Mesothelial cell of epicardium (in vitro differentiated cells): ENCODE measurements at regions not wholly inside any gene's neighbourhood (a gene's known extent, or its start where the extent isn't known, plus 50 kb on each side); places are given as distances from the start of the nearest gene placed in this dataset.

Source experiments
- DNase-seq, 2 experiments: peaks; one replicate each; pipeline ENCODE4 v3.0.0; 2021; ENCODE audit warnings: low spot score in 2 of 2; ENCODE audit not compliant: unreplicated experiment in 2 of 2
- H3K27ac Mint-ChIP-seq: 2 replicates; pipeline ENCODE4 v1.8.0; 2021; ENCODE audit warnings: mixed read lengths
- H3K27me3 Mint-ChIP-seq: 2 replicates; pipeline ENCODE4 v1.8.0; 2021; ENCODE audit warnings: low read depth, mixed read lengths
- H3K36me3 Mint-ChIP-seq: 2 replicates; pipeline ENCODE4 v1.8.0; 2021; ENCODE audit warnings: mixed read lengths
- H3K4me1 Mint-ChIP-seq: 2 replicates; pipeline ENCODE4 v1.8.0; 2021; ENCODE audit warnings: mixed read lengths
- H3K4me3 Mint-ChIP-seq: 2 replicates; pipeline ENCODE4 v1.8.0; 2021; ENCODE audit warnings: mild to moderate bottlenecking, moderate library complexity, mixed read lengths
- H3K9me3 Mint-ChIP-seq: 2 replicates; pipeline ENCODE4 v1.8.0; 2021; ENCODE audit warnings: mixed read lengths
- TF ChIP-seq, protein P1 (sequence below): fragments of 200-600 bp; sonication (generic); IDR thresholded peaks from one replicate; pipeline ENCODE4 v1.5.0; 2021; ENCODE audit warnings: antibody characterized with exemption; ENCODE audit not compliant: unreplicated experiment

- Mint-ChIP-seq H3K4me1 (peaks cover 6% of the 10 kb centered on the region), H3K36me3 (no peaks in the 10 kb centered on the region), H3K27me3 (no peaks in the 10 kb centered on the region), H3K9me3 (no peaks in the 10 kb centered on the region), H3K27ac (no peak overlapping the region), H3K4me3 (no peak overlapping the region)
- TF ChIP-seq, protein P1, sequence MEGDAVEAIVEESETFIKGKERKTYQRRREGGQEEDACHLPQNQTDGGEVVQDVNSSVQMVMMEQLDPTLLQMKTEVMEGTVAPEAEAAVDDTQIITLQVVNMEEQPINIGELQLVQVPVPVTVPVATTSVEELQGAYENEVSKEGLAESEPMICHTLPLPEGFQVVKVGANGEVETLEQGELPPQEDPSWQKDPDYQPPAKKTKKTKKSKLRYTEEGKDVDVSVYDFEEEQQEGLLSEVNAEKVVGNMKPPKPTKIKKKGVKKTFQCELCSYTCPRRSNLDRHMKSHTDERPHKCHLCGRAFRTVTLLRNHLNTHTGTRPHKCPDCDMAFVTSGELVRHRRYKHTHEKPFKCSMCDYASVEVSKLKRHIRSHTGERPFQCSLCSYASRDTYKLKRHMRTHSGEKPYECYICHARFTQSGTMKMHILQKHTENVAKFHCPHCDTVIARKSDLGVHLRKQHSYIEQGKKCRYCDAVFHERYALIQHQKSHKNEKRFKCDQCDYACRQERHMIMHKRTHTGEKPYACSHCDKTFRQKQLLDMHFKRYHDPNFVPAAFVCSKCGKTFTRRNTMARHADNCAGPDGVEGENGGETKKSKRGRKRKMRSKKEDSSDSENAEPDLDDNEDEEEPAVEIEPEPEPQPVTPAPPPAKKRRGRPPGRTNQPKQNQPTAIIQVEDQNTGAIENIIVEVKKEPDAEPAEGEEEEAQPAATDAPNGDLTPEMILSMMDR = no peak
- DNase-seq = no peak
These were observed 295.2 kb downstream of the QKI start for GRCh38 chr6:163709693-163710092.

- Mint-ChIP-seq H3K4me3 (no peak overlapping the region), H3K9me3 (no peaks in the 10 kb centered on the region), H3K4me1 (peaks cover 6% of the 10 kb centered on the region), H3K36me3 (no peaks in the 10 kb centered on the region), H3K27me3 (no peaks in the 10 kb centered on the region), H3K27ac (no peak overlapping the region)
- no peak for DNase-seq
- TF ChIP-seq, protein P1 = no peak
These were observed 294.7 kb downstream of the QKI start for GRCh38 chr6:163709255-163709654.

DNA sequence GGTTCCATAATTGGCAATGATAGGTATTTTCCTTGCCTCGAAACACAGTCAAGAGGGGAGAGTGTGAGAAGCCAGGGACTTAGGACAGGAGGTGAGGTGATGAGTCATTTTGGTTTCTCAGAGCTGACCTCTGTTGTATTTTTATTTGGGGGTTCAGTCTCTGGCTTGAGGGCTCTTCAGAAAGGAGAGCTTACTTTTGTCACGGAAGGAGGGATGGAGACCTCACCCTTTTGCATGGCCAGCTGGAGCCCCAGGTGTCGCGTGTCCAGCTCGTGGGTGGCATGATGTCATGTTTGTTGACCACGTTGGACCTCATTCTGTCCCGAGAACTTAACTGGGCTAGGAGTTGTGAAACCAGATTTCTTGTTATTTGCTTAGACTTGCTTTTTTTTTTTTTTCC is 293.9 kb downstream of the QKI start:
- Mint-ChIP-seq H3K36me3 (no peaks in the 10 kb centered on the region), H3K4me3 (no peak overlapping the region), H3K4me1 (peaks cover 6% of the 10 kb centered on the region), H3K27me3 (no peaks in the 10 kb centered on the region), H3K27ac (no peak overlapping the region), H3K9me3 (peaks cover 3% of the 10 kb centered on the region)
- TF ChIP-seq, protein P1 = no peak
- no peak for DNase-seq

DNA sequence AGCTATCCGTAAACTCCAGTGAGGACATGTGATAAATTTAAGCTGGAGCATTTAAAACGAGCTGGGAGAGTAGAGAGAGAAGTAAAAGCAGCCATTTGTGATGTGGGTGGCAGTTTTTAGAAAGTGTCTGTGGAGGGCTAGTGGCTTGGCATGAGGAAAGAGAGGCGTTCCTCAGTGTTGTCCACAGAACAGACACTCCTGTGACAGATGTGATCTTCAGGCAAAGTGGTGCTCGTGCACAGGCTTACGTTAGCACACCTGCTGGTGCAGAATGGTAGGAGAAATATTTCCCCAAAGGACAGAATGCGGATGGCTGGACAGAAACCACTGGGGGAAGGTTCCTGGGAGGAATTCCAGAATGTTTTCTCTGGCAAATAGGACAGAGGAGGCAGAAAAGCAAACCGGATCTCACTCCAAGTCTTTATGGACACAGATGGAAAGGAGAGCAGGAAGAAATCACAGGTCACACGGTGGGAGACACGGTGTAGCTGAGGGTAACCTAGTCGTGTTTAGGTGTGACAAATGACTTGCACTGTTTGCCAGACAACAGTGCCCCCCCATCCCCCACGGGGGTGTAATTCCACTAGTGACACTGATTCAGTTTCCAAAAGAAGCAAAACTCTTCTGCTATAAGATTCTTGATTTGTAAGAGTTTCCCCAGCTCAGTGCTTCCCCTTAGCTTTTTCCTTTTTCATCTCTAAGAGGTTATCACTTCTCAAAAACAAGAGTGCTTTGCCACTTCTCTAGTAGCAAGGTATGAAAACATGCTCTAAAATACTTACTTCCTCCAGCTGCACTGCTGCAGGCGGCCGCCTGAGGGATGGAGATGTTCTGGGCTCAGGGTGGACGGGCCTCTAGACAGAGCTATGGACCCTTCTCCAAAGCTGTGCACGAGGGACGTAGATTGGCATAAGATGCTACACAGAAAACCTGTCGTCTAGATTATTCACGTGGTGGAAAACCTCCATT is 293.2 kb downstream of the QKI start:
- DNase-seq = no peak

GRCh38 chr6:163706500-163707087 is 292.1 kb downstream of the QKI start:
- Mint-ChIP-seq H3K4me1 (peaks cover 6% of the 10 kb centered on the region), H3K27ac (no peak overlapping the region), H3K36me3 (no peaks in the 10 kb centered on the region), H3K9me3 (peaks cover 3% of the 10 kb centered on the region), H3K27me3 (no peaks in the 10 kb centered on the region), H3K4me3 (no peak overlapping the region)
- DNase-seq = no peak
- TF ChIP-seq, protein P1 = no peak

More for the DNA sequence above, 293.2 kb downstream of the QKI start:
- Mint-ChIP-seq H3K9me3 (peaks cover 3% of the 10 kb centered on the region), H3K4me3 (no peak overlapping the region), H3K4me1 (peaks cover 6% of the 10 kb centered on the region), H3K27me3 (no peaks in the 10 kb centered on the region), H3K36me3 (no peaks in the 10 kb centered on the region), H3K27ac (no peak overlapping the region)
- TF ChIP-seq, protein P1 = no peak
